ENCODE measurements at regions not wholly inside any gene's neighbourhood (a gene's known extent, or its start where the extent isn't known, plus 50 kb on each side); places are given as distances from the start of the nearest gene placed in this dataset.

GRCh38 chr1:60341274-60341673, 267.7 kb upstream of the C1orf87 start:
- ChIA-PET CTCF (ENCODE audit: partially characterized antibody) (no interaction called here), POLR2A (ENCODE audit: partially characterized antibody) (no interaction called here)
- no peak overlapping the region for H3K4me3 ChIP-seq (ENCODE audit: extremely low read depth in 1 of 4, insufficient read depth in 2 of 4, low read depth in 3 of 4, low read length in 4 of 4)
- H2BK15ac ChIP-seq (ENCODE audit: low read length): no peak overlapping the region
- FAIRE-seq (no peak), DNase-seq (ENCODE audit: low read depth in 1 of 2, low spot score in 2 of 2) (no peak)
- no peaks in the 10 kb centered on the region for H3K9me3 ChIP-seq (ENCODE audit: insufficient read depth in 2 of 2, low read depth in 1 of 2, low read length in 1 of 2)
- no peaks in the 10 kb centered on the region for H3K23me2 ChIP-seq (ENCODE audit: low read depth, low read length)
- no peak overlapping the region for H4K91ac ChIP-seq (replicated peaks; ENCODE audit: insufficient read length, low read length)
- H2BK20ac ChIP-seq (ENCODE audit: low read length): no peak overlapping the region
- no peak overlapping the region for H3K14ac ChIP-seq (ENCODE audit: insufficient read length)
- H3K79me2 ChIP-seq (ENCODE audit: control insufficient read depth in 1 of 2, insufficient read depth in 2 of 2, low read length in 2 of 2): no peaks in the 10 kb centered on the region
- H2BK5ac ChIP-seq (ENCODE audit: low read depth, low read length): no peak overlapping the region
- H3K18ac ChIP-seq (ENCODE audit: extremely low read depth, low read length): no peak overlapping the region
- H3K9ac ChIP-seq (replicated peaks in 1 of 4; ENCODE audit: extremely low read depth in 1 of 4, low read depth in 3 of 4, low read length in 3 of 4): no peak overlapping the region
- no peak overlapping the region for H3K23ac ChIP-seq (ENCODE audit: insufficient read length)
- H3K4me2 ChIP-seq (ENCODE audit: insufficient read depth in 1 of 2, low read depth in 2 of 2, low read length in 2 of 2): no peak overlapping the region
- H3K56ac ChIP-seq (replicated peaks; ENCODE audit: insufficient read length, low read depth, low read length): no peak overlapping the region
- no peak overlapping the region for H2BK12ac ChIP-seq (ENCODE audit: low read depth, low read length)
- H3K79me1 ChIP-seq (ENCODE audit: low read depth, low read length): no peaks in the 10 kb centered on the region
- no peak overlapping the region for H4K8ac ChIP-seq (ENCODE audit: extremely low read depth, insufficient read depth, low read length)
- no peaks in the 10 kb centered on the region for H4K20me1 ChIP-seq (replicated peaks in 1 of 2; ENCODE audit: control insufficient read depth in 1 of 2, insufficient read depth in 2 of 2, low read length in 2 of 2)
- no peaks in the 10 kb centered on the region for H3K36me3 ChIP-seq (ENCODE audit: control insufficient read depth in 2 of 4, insufficient read depth in 4 of 4, low read length in 3 of 4)
- 95% methylated on average over 1 of the region's 1 CpG; no CpG with 5 or more reads in 1 of the 2 experiments for WGBS, 2 experiments (ENCODE audit: extremely low coverage in 1 of 2, insufficient coverage in 1 of 2, insufficient read length in 1 of 2, insufficient replicate concordance in 2 of 2, low coverage in 1 of 2, low lambda C conversion rate in 2 of 2, missing lambda C conversion rate in 1 of 2)
- H3K4ac ChIP-seq (replicated peaks; ENCODE audit: insufficient read length, low read depth, low read length): no peak overlapping the region
- H3K27me3 ChIP-seq (replicated peaks in 1 of 4; ENCODE audit: control insufficient read depth in 3 of 4, extremely low read depth in 1 of 4, insufficient read depth in 3 of 4, low read length in 3 of 4): no peaks in the 10 kb centered on the region
- H2AK5ac ChIP-seq (ENCODE audit: low read depth, low read length): no peak overlapping the region
- H4K5ac ChIP-seq (ENCODE audit: insufficient read length, low read depth, low read length): no peak overlapping the region
- no peaks in the 10 kb centered on the region for H3K4me1 ChIP-seq (replicated peaks in 1 of 4; ENCODE audit: control insufficient read depth in 3 of 4, insufficient read depth in 4 of 4, low read length in 3 of 4)
- H3K27ac ChIP-seq (ENCODE audit: low read depth, low read length): no peak overlapping the region
- H2AFZ ChIP-seq (ENCODE audit: low read length): no peak overlapping the region
- H2BK120ac ChIP-seq (replicated peaks; ENCODE audit: low read depth, low read length): no peak overlapping the region
- no peak for TF ChIP-seq CHD7 (IDR thresholded peaks at IDR 0.05; ENCODE audit: insufficient replicate concordance, low read length)
